Glomerular endothelial cell (primary cell): ENCODE measurements at regions not wholly inside any gene's neighbourhood (a gene's known extent, or its start where the extent isn't known, plus 50 kb on each side); places are given as distances from the start of the nearest gene placed in this dataset.

Experiments used
- DNase-seq: peaks from one replicate; pipeline ENCODE4 v3.0.0-alpha.2; 2011; ENCODE audit warnings: low read depth, low spot score; ENCODE audit errors: extremely low read depth

- DNase-seq = no peak
Measured at GRCh38 chr13:50071379-50071778, 56.1 kb downstream of the KCNRG start.

DNA sequence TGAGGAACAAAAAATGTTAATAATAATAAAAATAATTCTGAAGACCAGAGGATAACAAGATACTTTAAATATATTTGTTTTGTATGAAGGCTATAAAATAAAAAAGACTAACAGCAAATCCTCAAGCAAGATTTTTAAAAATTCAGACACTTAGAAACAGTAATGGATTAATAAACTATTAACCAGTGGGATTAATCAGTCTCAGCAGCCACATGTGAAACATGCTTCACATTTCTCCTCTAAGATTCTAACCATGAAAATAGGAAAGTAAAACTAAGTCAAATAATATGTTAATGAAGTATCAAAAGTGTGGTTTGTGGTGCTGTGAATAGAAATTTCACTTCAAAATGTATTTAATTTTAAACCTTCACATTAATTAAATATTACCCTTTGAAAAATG lies 57.4 kb downstream of the KCNRG start:
- no peak for DNase-seq

DNA sequence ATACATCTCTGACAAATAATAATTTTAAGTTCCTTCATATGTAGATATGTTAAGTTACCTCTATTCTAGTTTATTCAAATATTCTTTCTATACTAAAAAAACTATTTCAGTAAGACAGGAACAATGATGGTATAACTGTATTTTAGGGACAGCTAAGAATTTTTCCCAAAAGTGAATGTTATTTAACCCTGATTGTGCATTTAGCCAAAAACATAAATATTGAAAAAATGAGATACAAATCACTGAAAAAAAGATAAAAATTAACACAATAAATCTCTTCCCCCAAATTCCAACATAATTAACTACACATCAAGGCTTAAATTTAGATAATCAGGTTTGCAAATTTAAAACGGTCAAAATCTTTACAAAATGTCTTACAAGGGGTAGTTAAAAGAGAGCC lies 58.1 kb downstream of the KCNRG start:
- DNase-seq = no peak

DNA sequence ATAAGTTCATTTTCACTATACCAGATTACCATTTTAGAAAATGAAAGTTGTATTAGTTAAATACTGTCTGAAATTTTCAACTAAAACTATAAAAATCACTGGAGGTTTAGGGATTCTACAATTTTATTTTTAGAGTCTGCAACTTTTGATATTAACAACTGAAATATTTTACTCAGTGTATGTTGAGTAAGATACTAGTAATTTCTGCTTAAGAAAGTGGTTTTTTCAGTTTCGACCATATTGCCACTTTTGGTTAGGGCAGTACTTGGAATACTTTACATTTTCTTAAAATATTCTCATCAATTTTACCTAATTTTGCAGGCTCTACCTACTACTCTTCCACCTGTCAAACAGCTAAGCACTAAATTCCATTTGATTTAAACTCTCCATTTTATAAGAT lies 59.6 kb downstream of the KCNRG start:
- DNase-seq = no peak

DNA sequence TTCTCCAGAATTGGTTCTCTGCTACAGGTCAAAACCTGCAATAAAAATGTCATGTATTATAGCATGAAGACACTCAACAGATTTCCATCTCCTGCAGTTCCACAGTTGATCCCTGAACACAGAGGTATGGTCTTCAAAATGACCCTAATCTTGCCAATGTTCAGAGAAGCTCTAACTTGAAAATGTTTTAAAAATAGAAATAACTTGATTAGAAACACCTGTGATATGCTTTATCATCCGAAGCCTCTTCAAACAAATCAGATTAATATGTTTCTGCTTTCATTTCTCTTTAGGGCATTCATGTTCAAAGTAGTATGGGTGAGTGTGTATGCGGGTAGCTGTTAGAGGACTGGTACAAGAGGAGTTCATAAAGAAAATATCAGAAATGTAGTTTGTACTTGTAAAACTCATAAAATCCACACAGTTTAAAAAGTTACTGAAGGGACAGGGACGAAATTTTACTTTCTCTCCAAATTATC lies 60.4 kb downstream of the KCNRG start:
- no peak for DNase-seq

GRCh38 chr13:50077431-50077830 lies 62.2 kb downstream of the KCNRG start:
- no peak for DNase-seq

DNA sequence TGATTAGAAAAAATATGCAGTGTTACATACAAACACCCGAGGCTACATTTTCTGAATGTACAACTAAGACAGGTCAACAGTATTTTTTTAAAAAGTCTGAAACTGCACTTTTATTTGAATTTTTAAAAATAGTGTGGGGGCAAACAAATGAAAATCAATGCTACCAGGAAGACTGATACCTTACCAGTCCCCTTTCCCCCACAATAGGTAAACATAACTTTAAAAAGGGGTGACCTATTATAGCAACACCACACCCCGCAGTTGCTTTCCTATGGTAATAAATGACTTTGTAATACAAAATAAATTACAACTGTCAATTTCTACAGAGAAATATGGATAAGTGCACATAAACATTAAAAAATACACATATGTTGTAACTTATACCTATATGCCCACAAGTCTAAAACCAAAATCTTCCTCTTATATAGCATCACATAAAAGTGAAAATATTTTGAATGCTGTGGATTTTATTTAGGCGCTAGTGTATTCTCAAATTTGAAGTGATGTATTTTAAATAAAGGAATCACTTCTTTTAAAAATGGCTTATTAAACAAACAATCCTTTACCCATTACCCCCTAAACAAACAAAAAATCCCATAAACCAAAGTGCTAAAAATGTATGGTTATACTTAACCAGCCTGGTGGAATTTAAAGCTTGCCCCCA lies 63.1 kb downstream of the KCNRG start:
- no peak for DNase-seq

GRCh38 chr13:50078895-50079654 lies 63.8 kb downstream of the KCNRG start:
- no peak for DNase-seq

GRCh38 chr13:50079655-50080202 lies 64.5 kb downstream of the KCNRG start:
- DNase-seq = no peak

- DNase-seq = no peak
Measured at GRCh38 chr13:50080203-50080910, 65.1 kb downstream of the KCNRG start.

DNA sequence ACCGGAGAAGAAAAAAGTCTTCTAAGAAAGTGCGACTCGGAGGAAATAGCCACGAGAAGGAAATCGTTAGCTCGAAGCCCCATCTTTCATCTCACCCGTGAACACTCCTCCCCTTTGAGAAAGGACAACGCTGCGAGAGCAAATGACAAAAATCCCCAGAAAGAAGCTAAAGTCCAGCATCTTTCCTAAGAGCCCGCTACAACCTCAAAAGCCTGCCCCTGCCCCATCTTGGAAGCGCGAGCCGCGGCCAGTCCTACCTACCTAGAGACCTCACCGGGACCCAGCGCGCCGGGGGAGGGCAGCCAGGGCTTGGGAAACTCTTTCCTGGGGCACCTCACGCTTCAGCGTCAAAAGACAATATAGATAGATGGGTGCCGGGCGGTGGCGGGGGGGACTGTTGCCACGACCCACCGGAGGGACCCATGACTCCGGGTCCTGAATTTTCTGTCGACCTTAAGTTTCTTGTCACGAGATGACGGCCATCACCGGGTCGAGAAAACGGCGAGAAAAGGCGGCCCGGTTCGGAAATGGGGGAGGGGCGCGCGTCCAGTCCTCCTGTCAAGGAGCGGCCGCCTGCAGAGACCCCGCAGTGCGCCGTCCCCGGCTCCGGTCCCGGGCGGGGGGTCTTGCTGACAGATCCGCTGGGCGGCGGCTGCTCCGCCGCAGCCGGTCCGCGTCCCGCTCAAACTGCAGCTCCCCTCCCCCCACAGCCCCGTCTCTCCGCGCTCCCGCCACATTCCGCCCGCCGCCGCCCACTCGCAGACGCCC lies 65.9 kb downstream of the KCNRG start:
- no peak for DNase-seq

DNA sequence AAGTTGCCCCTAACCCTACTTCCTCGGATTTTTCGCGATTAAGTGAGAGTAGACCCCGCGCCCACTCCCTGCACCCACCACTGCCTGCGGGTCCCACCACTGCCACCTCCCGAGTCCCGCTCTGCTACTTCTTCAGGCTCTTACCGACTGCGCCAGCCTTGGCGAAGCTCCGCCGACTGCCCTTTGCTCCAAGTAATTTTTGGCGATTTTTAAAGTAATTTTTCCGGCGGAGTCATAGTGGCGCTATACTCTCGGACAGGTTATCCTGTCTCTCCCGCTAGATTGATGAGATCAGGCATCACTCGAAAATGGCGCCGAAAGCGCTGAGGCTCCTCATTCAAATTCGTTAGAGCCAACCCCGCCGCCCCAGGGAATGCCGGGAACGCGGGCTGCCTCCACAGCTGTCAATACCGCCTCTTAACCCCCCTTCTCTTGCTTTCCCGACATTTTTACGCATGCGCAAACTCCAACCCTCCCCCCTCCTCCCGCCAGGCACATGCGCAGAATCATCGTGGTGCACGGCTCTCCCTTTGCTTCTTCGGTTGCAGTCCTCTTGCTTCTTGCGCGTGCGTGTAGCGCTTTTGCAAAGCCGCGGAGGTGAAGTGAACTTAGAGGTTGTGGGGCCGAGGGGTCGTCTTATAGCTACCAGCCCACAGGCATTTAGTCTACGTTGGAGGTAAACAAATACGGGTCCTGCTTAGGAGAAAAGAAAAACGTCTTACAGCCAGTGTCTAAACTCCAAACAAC lies 66.6 kb downstream of the KCNRG start:
- peak; percentile 87 for DNase-seq

DNA sequence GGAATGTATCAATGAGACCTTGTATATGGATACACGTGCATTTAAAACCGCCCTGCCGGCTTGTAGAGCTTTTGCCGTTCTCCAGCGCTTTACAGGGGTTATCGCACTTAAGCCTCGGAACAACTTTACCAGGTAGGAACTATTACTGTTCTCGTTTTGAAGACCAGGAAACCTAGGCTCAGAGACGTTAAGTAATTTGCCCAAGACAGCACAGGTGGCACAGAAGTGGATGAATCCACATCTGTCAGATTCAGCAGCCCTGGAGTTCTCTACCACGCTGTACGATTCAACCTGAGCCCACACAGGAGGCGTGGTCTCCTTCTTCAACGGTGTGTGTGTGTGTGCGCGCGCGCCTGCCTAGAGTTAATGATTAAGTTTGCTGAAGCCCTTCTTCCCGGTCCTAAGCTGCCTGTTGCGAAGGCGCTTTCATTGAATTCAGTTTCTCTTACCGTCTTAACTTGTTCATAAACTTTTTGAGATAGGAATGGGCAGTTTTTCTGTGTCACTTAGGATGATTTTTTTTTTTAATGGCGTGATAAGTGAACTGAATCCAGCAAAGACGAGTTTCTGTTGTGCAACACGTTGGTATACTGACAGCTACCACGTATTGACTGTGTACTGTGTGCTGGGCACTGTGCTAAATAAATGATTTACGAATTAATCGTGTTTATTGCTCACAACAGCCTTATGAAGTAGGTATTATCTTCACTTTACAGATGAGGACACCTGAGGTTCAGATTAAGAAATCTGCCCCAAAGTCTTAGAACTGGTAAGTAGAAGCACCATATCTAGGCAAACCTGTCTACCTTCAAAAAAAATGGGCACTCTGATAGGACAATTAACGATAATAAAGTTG lies 67.4 kb downstream of the KCNRG start:
- DNase-seq = no peak

DNA sequence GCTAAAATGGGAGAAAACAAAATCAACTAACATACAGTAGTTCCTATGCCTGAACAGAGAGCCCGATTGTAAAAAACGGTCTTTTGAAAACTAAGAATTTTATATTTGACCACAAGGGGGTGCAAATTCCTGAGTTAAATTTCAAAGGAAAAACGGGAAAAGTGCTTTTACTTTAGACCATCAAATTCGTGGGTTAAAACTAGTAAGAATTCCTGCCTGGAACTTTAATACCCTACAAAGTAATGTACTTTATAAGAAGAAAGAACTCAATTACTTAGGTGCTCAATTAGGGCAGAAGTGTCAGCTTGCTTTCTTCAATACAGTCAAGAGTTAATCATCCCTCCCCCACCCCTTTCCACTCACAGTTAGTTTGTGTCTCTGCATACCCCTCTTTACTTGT lies 69.8 kb downstream of the KCNRG start:
- DNase-seq = peak; percentile 55

DNA sequence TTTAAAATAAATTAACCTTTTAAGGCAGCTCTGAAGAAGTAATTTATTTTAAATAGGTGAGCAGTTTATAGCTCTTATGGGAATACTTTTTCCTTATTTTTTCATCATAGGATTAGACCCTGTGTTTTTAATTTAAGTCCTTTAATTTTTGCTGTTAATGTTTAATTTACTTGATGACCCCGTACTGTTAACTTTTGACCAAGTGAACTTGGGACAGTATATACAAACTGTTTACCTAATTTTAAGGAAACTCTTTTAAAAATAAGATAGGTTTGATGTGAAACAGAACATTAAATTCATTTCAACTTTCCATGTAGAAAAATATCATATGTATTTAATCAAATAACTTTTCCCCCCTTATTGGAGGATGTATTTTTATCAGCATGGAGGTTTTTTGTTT lies 74.4 kb downstream of the KCNRG start:
- DNase-seq = no peak

- no peak for DNase-seq
Measured at GRCh38 chr13:50090211-50090610, 75.0 kb downstream of the KCNRG start.

DNA sequence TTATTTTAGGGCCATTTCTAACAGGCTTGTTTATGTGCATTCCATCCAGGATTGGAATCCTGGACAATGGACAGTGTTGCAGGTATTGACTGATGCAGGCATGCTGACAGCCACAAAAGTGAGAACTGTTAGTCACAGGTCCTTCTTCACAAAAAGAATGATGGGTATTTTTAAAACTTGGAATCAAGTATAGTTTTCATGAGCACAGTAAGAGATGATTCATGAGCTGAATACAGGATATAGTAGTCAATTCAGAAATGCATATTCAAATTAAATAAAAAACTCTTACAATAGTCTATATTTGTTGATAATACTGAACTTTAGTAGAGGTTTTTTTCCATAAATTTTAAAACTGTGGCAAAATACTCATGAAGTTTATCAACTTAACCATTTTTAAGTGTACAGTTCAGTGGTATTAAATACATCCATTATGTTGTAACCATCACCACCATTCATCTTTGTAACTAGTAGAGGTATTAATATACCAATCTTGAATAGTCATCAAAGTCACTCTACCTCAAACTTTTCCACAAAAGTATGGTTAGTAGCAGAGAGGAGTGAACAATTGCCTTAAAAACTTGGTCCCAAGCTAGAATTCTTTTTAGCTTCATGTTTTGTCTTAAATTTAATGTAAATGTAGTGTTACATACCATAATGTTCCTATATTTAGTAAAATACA lies 79.5 kb downstream of the KCNRG start:
- no peak for DNase-seq

- DNase-seq = no peak
Measured at GRCh38 chr13:50098693-50099092, 83.4 kb downstream of the KCNRG start.

- no peak for DNase-seq
Measured at GRCh38 chr13:50099473-50099872, 84.2 kb downstream of the KCNRG start.
